Prostate gland (tissue), 2 donors: ENCODE measurements at regions not wholly inside any gene's neighbourhood (a gene's known extent, or its start where the extent isn't known, plus 50 kb on each side); places are given as distances from the start of the nearest gene placed in this dataset.

ENCODE experiments used
- POLR2A ChIP-seq: fragments of 450-650 bp; IDR thresholded peaks from one replicate; pipeline ENCODE4 v1.6.1; 2016; ENCODE audit warnings: antibody characterized with exemption, mild to moderate bottlenecking
- TF ChIP-seq, protein P1 (sequence below), 4 experiments: fragments of 200-600 bp in 2 of 4; fragments of 450-650 bp in 2 of 4; sonication (generic) in 2 of 4; IDR thresholded peaks; 1 replicate in 3 of 4; 2 replicates in 1 of 4; pipeline ENCODE4 v1.5.1; 2016 to 2019; ENCODE audit warnings: antibody characterized with exemption in 4 of 4, mild to moderate bottlenecking in 2 of 4, moderate library complexity in 2 of 4

DNA sequence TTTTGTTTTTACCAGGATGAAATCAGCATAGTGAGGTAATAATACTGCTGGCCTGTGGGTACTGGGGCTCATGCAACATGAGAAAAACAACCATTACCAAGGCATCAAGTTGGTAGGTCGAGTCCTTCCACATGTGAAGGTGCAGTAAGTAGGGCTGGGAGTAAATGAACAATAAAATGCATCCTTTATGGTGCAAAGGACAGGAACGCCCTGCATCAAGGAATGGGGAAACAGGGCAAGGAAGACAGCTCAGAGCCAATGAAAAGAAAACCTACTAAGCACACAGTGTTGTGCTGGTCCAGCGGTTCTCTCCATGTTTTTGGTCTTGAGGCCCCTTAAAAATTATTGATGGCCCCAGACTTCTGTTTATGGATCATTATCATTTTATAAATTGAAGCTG is 168.5 kb upstream of the TPM1 start:
- TF ChIP-seq, protein P1, sequence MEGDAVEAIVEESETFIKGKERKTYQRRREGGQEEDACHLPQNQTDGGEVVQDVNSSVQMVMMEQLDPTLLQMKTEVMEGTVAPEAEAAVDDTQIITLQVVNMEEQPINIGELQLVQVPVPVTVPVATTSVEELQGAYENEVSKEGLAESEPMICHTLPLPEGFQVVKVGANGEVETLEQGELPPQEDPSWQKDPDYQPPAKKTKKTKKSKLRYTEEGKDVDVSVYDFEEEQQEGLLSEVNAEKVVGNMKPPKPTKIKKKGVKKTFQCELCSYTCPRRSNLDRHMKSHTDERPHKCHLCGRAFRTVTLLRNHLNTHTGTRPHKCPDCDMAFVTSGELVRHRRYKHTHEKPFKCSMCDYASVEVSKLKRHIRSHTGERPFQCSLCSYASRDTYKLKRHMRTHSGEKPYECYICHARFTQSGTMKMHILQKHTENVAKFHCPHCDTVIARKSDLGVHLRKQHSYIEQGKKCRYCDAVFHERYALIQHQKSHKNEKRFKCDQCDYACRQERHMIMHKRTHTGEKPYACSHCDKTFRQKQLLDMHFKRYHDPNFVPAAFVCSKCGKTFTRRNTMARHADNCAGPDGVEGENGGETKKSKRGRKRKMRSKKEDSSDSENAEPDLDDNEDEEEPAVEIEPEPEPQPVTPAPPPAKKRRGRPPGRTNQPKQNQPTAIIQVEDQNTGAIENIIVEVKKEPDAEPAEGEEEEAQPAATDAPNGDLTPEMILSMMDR (IDR thresholded peaks at IDR 0.05), result no peak
- TF ChIP-seq POLR2A, result no peak
